GM19468 (cell line): ENCODE measurements at regions not wholly inside any gene's neighbourhood (a gene's known extent, or its start where the extent isn't known, plus 50 kb on each side); places are given as distances from the start of the nearest gene placed in this dataset.
A peak's percentile ranks its signal among the peaks of the same experiment; 100 is the strongest.
"Not testable (repeated sequence)": the region's sequence is repeated elsewhere in the genome, so short reads cannot be mapped to it uniquely, and the experiment has no call there.

Source experiments
- ATAC-seq: cut with Tn5 transposase; IDR thresholded peaks from one replicate; pipeline ENCODE4 v1.9.1; 2021; ENCODE audit warnings: mild to moderate bottlenecking, moderate library complexity, moderate number of reproducible peaks; ENCODE audit not compliant: unreplicated experiment; ENCODE audit errors: extremely low read depth

DNA sequence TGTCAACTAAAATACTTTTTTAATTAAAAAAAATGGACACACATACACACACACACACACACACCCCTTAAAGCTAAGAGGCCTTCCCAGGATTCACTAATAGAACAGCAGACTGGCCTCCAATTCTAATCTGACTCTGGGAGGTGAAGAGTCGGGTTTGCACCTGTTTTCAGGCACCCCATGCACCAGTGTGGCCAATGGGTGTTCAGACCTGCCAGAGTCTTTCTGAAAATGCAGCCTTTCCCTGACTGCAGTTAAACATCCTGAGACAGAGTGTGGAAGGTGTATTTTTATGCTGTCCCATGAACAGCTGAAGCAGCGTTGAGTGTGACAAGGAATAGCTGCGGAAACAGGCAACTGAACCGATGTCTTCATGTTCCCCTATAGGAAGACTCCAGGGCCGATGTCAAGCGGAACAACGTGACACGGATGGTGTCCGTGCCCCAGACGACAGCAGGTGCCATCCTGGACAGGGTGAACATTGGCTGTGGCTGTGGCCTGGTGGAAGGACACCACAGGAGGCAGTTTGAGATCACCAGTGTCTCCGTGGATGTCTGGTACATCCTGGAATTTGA, 74.6 kb upstream of the LYZL2 start:
- no peak for ATAC-seq

DNA sequence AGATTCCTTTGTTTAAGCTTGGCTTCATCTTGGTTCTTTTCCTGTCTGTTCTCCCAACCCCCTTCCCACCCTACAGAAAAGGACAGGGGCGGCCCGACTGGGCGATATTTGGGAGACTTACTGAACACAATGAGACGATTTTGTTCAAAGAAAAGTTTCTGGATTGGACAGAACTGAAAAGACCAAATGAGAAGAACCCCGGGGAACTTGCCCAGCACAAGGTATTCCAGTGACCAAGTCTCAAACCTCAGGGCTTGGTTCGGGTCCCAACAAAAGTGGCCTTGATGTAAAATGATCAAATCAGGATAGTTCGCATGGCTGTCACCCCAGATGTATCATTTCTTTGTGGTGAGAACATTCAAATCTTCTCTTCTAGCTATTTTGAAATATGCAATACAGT, 73.9 kb upstream of the LYZL2 start:
- not testable (repeated sequence) for ATAC-seq

DNA sequence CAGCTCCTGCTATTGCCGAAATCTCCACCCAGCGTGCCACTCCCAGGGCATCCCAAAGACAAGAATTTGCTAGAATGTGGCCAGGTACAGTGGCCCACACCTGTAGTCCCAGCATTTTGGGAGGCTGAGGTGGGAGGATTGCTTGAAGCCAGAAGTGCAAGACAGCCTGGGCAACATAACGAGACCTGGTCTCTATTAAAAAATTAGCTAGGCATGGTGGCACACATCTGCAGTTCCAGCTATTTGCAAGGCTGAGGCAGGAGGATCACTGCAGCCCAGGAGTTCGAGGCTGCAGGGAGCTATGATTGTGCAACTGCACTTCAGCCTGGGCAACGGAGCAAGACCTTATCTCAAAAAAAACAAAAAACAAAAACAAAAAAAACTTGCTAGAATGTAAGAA, 73.3 kb upstream of the LYZL2 start:
- no peak for ATAC-seq

DNA sequence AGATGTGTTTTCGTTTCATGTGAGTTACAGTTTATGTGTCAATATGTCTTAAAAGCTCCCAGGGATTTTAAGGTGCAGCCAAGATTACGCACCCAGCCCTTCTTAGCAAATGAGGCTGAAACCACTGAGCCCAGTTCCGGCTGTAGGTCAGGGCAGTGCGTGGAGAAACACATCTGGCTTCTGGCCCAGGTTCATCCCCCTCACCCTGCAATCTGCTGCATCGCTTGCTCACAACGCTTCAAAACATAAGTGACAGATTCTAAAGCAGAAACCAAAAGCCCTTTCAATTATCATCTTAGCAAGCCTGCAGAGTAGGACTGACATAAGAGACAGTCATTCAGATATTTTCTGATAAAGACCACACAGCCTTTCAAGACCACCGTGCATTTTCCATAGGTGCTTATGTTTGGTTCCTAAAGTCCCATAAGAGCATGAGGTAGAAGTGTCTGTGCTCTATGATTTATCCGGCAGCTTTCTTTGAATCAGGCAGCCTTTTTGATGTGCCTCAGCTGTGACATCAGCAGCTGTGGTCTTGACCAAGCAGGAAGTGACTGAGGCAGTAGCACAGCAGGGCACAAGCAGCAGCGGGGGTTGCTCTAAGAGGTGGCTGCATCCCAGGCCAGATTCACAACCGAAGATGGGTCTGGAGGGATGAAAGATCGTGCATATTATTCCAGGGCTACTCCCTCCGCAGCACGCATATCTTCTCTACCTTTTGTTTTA, 72.1 kb upstream of the LYZL2 start:
- peak; percentile 42 for ATAC-seq

DNA sequence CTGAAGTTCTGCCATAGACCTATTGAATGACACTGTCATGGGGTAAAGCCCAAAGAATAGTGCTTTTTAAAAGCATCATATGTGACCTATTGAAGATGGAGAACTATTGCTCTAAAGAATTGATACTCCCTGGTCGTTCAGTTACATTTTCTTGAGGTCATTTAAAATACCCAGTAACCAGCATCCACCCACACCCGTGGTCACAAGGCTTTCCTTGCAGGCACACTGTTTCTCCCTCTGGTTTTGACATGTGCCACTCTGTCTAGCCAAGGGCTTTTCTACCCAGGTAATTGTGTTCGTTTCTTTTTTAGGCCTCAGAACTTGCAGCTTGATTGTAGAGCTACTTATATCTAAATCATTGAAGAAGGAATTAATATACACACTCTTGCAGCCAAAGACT, 68.3 kb upstream of the LYZL2 start:
- ATAC-seq = no peak

DNA sequence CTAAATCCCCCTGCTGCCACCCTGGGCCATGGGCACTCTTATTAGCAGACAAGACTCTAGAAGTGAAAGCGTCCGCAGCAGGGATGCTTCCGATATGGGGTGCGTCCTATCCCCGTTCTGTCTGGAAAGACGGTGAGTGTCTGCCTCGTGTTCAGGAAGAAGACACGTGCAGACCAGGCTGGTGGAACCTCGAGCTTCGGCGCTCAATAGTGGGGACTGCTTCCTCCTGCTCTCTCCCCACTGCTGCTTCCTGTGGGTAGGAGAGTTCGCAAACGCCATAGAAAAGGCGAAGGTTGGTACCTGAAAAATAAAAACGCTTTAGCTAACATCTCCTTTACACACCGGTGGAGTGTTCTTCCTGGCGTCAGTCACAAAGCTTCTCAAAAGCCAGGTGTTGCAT, 67.7 kb upstream of the LYZL2 start:
- not testable (repeated sequence) for ATAC-seq

DNA sequence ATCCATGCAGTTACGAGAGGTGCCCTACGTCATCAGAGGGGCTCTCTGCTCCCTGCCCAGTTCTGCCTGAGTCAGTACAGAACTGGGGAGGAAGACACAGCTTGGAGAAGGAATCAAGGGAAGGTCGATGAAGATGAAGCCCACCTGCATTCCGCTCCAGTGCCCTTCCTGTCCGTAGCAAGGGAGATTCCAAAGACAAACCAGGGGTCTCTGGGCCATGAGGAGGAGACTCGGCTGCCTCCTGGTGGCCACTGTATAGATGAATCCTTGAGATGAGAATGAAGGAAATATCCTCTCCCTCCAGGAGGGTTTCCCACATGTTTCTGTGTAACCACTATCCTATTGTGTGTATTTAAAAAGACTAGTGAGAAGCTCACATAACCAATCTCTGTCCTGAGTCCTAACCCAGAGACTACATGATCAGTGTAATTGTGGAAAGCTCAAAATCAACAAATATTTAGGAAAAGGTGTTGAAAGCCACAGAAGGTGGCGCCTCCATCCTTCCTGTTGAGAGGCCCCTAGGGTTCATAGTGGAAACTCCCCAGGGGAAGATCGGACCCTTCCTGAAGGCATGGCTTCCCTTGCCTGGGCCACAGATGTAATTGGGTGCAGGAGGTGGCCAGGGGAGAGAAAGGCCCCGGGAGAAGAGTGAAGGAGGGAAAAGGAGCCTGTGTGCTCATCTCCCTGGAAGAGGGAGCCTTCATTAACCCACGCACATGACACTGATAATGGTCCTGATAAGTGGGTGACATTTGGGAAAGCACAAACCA, 67.0 kb upstream of the LYZL2 start:
- ATAC-seq = not testable (repeated sequence)

DNA sequence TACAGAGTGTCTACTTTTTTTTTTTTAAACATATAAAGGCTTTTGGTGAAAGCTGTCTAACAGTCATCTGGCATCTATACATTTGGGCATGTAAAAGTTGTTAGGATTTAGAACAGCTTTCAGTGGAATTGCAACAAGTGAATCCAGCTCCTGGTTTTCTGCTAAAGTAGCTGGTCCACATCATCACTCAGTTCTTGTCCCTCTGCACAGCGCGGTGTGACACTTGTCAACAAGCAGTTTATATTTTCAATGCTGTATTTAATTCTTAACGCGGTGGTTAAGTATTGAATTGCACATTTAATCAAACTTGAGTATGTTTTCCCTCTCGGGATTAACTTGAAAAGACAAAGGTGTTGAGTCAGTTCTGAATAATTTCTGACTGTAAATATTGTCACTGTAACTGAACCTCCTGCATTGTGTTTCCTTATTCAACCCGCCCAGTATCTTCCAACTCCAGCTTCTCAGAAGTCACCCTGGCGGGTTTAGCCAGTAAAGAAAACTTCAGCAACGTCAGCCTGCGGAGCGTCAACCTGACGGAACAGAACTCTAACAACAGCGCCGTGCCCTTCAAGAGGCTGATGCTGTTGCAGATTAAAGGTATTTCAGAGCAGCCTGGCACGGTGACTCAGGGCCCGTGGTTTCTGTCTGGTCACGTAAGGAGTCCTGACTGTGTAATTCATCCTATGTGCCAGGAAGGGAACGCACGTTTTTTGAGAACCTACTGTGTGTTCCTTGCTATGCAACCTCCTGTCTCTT, 66.1 kb upstream of the LYZL2 start:
- ATAC-seq = not testable (repeated sequence)

DNA sequence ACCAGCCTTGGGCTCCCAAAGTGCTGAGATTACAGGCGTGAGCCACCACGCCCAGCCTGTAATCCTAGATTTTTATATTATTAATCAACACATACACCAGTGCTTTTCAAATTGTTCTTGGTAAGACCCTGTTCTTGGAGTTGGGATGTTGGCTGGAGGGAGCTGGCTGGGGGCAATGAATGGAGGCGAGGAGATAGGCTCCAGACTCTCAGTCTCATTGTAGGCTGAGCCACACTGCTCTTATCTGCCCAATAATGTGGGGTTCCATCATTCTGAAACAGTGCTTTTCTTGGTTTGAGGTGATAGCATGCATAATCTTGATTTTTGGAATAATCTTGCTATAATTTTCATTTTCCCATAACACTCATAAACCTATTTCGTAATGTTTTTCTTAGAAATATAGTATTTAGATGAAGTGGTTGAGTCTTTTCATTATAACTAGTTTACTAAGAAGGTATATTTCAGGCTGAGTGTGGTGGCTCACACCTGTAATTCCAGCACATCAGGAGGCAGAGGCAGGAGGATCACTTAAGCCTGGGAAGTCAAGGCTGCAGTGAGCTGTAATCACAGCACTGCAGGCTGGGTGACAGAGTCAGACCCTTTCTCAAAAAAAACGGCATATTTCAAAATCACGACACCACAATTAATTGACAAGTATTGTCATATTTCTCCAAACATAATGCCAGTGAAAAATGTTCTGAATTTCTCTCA, 65.1 kb upstream of the LYZL2 start:
- no peak for ATAC-seq

DNA sequence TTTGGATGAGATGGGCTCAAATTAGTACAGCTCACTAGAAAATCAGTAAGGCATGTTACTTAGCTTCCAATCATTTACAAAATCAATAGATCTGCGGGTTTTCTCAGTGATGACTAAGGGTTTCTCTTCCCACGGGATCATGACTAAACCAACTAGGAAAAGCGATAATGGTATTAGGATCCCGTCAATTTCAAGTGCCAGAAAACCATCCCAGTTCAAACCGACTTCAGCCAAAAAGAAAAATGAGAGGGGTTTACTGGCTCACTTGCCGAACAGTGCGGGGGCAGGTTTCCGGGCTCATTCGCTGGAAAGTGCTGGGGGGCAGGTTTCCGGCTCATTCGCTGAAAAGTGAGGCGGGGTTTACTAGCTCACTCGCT, 62.1 kb upstream of the LYZL2 start:
- ATAC-seq = no peak

DNA sequence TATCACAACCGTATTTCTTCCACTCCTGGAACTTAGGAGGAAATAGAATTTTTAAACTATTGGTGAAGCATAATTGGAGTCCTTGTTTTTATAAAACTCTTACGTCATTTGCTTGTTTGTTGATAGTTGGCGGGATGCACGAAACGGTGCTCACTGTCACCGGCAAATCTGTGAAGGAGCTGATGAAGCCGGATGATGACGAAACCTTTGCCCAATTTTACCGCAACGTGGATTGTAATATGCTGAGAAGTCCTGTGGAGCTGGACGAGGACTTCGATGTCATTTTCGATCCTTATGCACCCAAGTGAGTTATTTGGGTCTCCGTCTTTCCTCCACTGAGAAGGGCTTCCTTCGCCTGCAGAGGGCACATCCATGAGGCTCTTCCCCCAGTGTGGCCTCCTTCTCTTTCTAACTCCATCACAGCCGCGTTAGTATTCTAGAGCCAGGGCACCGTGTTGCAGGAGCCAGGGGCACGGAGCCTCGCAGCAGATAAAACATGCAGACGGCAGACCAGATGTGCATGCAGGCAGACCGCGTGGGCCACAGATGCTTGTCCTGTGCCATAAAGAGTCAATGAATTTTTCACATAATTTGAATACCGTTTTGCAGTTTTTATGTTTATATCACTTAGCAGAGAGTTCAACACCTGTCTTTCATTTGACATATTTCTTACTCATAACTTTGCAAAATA, 61.5 kb upstream of the LYZL2 start:
- ATAC-seq = not testable (repeated sequence)

DNA sequence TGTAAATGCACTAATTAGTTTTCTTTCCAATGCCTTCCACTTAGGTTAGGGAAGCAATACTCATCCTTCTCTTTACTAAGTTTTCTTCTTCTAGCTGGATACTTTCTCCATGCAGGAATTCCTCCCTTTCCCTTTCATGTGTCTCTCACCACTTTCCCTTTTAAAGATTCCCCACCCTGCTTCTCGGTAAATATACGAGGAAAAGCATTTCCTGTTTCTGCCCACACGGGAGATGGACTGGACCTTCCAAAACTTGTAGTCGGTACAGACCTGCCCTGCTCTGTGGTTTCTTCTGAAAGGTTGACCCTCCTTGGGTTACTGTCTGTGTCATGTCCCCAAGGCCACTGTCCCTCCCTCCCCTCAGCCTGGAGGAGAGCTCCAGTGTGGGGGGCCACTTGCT, 58.9 kb upstream of the LYZL2 start:
- no peak for ATAC-seq

DNA sequence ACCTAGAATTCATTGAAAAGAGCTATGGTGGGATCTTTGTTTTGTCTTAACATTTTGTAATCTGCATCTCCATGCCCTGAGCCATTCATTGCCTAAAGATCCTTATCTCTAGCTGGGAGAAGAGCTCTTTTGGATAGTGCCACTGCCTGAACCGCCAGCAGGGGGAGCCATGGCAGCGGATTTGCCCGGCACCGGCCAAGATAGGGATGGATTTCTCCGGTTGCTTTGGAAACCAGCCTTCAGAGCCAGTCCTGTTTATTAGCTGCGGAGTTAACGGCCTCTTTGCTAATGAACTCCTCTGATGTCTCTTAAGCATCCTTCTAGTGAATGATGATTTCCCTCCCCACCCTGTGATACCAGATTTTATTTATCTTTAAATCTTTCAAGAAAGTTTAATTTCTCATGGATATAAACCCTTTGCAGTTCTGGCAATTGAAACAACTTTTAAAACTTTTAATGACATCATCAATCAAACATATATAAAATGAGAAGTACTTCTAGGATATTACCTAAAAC, 58.2 kb upstream of the LYZL2 start:
- no peak for ATAC-seq

DNA sequence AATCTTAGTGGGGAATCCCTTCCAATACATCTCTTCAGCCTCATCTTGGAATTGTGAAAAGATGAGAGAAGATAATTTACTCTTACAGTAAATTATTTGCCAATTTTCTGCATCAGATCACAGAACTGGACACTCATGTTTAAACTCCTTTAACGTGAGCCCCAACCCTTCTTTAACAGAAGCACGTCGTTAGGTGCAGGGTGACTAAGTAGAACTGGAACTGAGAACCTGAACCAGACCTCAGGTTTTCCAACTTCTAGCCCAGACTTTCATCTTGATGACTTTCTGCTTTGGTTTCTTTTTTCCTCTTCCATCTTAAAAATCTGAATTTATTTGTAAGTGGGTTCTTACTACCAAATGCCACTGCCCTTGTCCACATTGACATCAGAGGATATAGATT, 57.2 kb upstream of the LYZL2 start:
- ATAC-seq = no peak

DNA sequence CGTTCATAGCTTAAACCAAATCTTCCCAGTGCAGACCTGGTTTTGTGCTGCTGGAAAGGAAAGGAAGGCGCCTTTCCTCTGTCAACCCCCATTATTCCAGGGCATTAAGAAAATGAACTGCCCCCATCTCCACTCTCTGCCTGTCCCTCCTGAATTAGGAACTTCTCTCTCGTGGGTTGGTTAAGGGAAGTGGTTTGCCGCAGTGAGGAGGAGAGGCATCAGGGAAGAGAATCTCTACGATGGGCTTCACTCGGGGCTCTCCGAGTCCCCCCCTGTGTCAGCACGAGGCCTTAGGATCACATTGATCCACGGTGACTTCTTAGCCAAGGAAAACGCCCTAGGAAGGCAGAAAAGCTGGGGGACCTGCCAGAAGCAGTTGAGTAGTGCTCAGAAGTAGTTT, 53.9 kb upstream of the LYZL2 start:
- no peak for ATAC-seq

DNA sequence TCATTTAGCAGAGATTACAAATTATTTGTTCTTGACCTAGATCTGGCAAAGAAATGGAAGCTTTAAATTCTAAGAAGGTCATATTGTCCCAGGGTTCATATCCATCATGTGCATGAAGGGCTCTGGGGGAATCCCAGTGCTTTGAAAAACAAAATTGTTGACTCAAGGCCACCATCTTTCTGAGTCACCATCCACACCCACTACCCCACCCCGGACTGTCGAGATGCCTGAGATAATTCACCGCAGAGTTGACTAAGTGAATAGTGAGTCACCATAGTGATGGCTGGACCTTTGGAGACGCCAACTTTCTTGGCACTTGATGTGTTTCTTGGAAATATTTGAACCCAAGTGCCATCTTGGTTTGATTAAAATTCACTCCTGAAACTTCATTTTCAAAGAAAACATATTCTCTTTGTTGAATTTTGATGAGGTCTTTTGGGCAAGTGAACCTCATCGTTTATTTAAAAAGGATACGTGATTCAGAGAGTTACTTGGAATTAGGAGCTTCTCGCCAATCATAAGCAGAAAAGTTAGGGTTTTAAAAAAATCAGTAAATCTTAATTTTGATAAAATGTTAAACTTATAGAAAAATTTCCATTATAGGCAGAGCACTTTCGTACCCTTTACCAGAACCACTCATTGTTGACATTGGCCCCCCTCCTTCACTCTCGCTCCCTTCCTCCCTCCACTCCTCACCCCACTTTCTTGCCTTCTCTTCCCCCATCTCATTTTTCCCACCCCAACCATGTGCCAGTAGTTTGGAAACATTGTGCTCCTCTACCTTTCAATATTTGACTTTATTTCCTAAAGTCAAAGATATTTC, 53.0 kb upstream of the LYZL2 start:
- not testable (repeated sequence) for ATAC-seq

DNA sequence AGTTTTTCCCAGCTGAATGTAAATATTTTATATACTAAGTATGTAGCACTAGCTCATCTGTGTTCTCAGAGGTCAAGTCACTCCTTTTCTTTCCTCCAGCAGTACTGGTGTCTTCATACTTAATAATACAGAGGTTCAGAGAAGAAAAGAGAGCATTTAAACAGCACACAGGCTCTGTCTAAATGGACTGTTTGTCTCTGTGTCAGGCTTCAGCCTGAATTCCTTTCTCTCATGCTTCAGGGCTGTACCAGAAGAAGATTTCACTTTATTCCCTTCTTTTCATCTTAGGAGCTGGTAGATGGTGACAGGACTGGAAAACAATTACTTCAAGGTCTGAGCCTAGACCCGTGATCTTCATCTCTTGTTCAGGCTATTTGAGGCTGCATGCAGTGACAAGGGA, 51.4 kb upstream of the LYZL2 start:
- no peak for ATAC-seq
